K562 (cell line): ENCODE measurements at regions not wholly inside any gene's neighbourhood (a gene's known extent, or its start where the extent isn't known, plus 50 kb on each side); places are given as distances from the start of the nearest gene placed in this dataset.

ENCODE experiments used
- ATAC-seq: fragments of 200-7000 bp; cut with Tn5 transposase; 3 replicates; pipeline ENCODE4 v1.9.1; 2020; ENCODE audit warnings: moderate library complexity
- BruUV-seq: library from RNA; stranded (reverse); fragments of 400-500 nt; replicated peaks from 2 replicates; lab custom pipeline; 2021; lab: Mats Ljungman, UMichigan
- CTCF ChIA-PET: fragments of 300-600 bp; formaldehyde crosslinking; extraction: SDS; loops from one replicate; lab custom pipeline; 2021; ENCODE audit warnings: low intra/inter-chr PET ratio; lab: Yijun Ruan, JAX
- POLR2A ChIA-PET: fragments of 300-600, 350-650 bp; sonication (Branson Sonifier 250); formaldehyde crosslinking; extraction: SDS; loops from one replicate; lab custom pipeline; 2021; ENCODE audit warnings: antibody characterized with exemption, inconsistent platforms; lab: Yijun Ruan, JAX
- DNase-seq, 4 experiments: peaks; one replicate each; pipeline versions ENCODE4 v3.0.0 to v3.0.0-alpha.2; 2011 to 2018; ENCODE audit warnings: low spot score in 3 of 4, mixed read lengths in 3 of 4; ENCODE audit errors: extremely low read depth in 1 of 4
- FAIRE-seq: peaks from 2 replicates; lab custom pipeline; 2011; peaks lifted over from hg19 to GRCh38; lab: Jason Lieb, UNC
- H2AFZ ChIP-seq: 2 replicates; pipeline ENCODE4 v1.6.0; 2011; ENCODE audit warnings: low read depth, low read length, control low read depth, inconsistent platforms
- H3K27ac ChIP-seq: fragments of 200-600 bp; 3 replicates; pipeline ENCODE4 v1.8.0; 2011; ENCODE audit warnings: low read depth, mild to moderate bottlenecking, control low read depth, inconsistent platforms, low read length, moderate library complexity, mixed read lengths; ENCODE audit errors: extremely low read depth
- H3K27me3 ChIP-seq, 2 experiments: fragments of 300-600 bp in 1 of 2; 2 replicates in 1 of 2; 3 replicates in 1 of 2; pipeline versions ENCODE4 v1.6.0 to v1.8.0; 2011; ENCODE audit warnings: inconsistent platforms in 2 of 2, low read length in 2 of 2, mild to moderate bottlenecking in 1 of 2, mixed read lengths in 1 of 2, moderate library complexity in 1 of 2; ENCODE audit not compliant: control insufficient read depth in 2 of 2, insufficient read depth in 2 of 2
- H3K36me3 ChIP-seq: fragments of 300-600 bp; 3 replicates; pipeline ENCODE4 v1.8.0; 2011; ENCODE audit warnings: mild to moderate bottlenecking, low read length, inconsistent platforms; ENCODE audit not compliant: control insufficient read depth, insufficient read depth
- H3K4me1 ChIP-seq, 2 experiments: fragments of 200-600 bp in 1 of 2; replicated peaks in 1 of 2; 2 replicates in 1 of 2; 3 replicates in 1 of 2; pipeline versions ENCODE4 v1.5.1 to v1.8.0; 2011; ENCODE audit warnings: inconsistent platforms in 2 of 2, low read length in 2 of 2, mild to moderate bottlenecking in 1 of 2, mixed read lengths in 1 of 2, moderate library complexity in 1 of 2; ENCODE audit not compliant: control insufficient read depth in 2 of 2, insufficient read depth in 2 of 2
- H3K4me2 ChIP-seq: 2 replicates; pipeline ENCODE4 v1.6.1; 2011; ENCODE audit warnings: low read length, control low read depth, inconsistent platforms, mixed read lengths; ENCODE audit not compliant: insufficient read depth
- H3K4me3 ChIP-seq: fragments of 200-600 bp; sonication (generic), shearing (Covaris generic); 2 replicates; pipeline ENCODE4 v1.5.1; 2016; ENCODE audit warnings: control low read depth, inconsistent platforms
- H3K79me2 ChIP-seq: fragments of 200-600 bp; 3 replicates; pipeline ENCODE4 v1.8.0; 2011; ENCODE audit warnings: low read length, inconsistent platforms; ENCODE audit not compliant: control insufficient read depth, insufficient read depth
- H3K9ac ChIP-seq, 2 experiments: 2 replicates each; pipeline versions ENCODE4 v1.6.0 to v1.6.1; 2011; ENCODE audit warnings: low read depth in 2 of 2, low read length in 2 of 2, control low read depth in 1 of 2, inconsistent platforms in 1 of 2, mild to moderate bottlenecking in 1 of 2, mixed read lengths in 1 of 2; ENCODE audit not compliant: insufficient read depth in 1 of 2
- H3K9me1 ChIP-seq: one replicate; pipeline ENCODE4 v1.6.0; 2011; ENCODE audit warnings: inconsistent platforms, mild to moderate bottlenecking, low read length, moderate library complexity; ENCODE audit not compliant: control insufficient read depth, insufficient read depth
- H3K9me3 ChIP-seq: replicated peaks from 2 replicates; pipeline ENCODE4 v1.5.1; 2011; ENCODE audit warnings: low read depth, low read length, inconsistent platforms; ENCODE audit not compliant: control insufficient read depth, insufficient read depth
- H4K20me1 ChIP-seq: replicated peaks from 2 replicates; pipeline ENCODE4 v1.6.1; 2011; ENCODE audit warnings: low read length, inconsistent platforms, mixed read lengths; ENCODE audit not compliant: control insufficient read depth, insufficient read depth
- GATAD2B ChIP-seq: fragments of 450-650 bp; IDR thresholded peaks from 2 replicates; pipeline ENCODE4 v1.6.1; 2017; ENCODE audit warnings: mild to moderate bottlenecking, borderline replicate concordance
- PML ChIP-seq: IDR thresholded peaks from 2 replicates; pipeline ENCODE4 v1.6.1; 2012; ENCODE audit warnings: low read length, inconsistent platforms
- RREB1 ChIP-seq: fragments of 250-450 bp; sonication (Bioruptor Pico); IDR thresholded peaks from 2 replicates; pipeline ENCODE4 v1.4.0; 2020
- TAF1 ChIP-seq: IDR thresholded peaks from 2 replicates; pipeline ENCODE4 v1.6.1; 2011; ENCODE audit warnings: mild to moderate bottlenecking, low read length, moderate library complexity; ENCODE audit not compliant: insufficient read depth, control insufficient read depth, severe bottlenecking; ENCODE audit errors: extremely low read depth
- TCF15 ChIP-seq: fragments of 250-450 bp; sonication (Bioruptor Pico); IDR thresholded peaks from 2 replicates; pipeline ENCODE4 v1.8.0; 2022; ENCODE audit warnings: moderate library complexity, mild to moderate bottlenecking, inconsistent platforms
- TRIM24 ChIP-seq, 2 experiments: fragments of 450-650 bp; IDR thresholded peaks; 2 replicates each; pipeline ENCODE4 v1.6.1; 2016
- ZEB2 ChIP-seq: fragments of 450-650 bp; IDR thresholded peaks from 2 replicates; pipeline ENCODE4 v1.6.1; 2016
- ZFP91 ChIP-seq: sonication (generic); formaldehyde crosslinking; IDR thresholded peaks from 2 replicates; pipeline ENCODE4 v1.8.0; 2022; ENCODE audit warnings: mild to moderate bottlenecking, missing genetic modification reagents
- ZNF224 ChIP-seq: sonication (generic); formaldehyde crosslinking; IDR thresholded peaks from 2 replicates; pipeline ENCODE4 v1.8.0; 2022; ENCODE audit warnings: mild to moderate bottlenecking, missing genetic modification reagents
- ZNF395 ChIP-seq: fragments of 200-800 bp; sonication (Bioruptor generic); IDR thresholded peaks from 2 replicates; pipeline ENCODE4 v1.6.1; 2017; ENCODE audit warnings: missing genetic modification characterization, missing compliant biosample characterization
- ZNF551 ChIP-seq: fragments of 250-450 bp; sonication (Bioruptor Pico); IDR thresholded peaks from 2 replicates; pipeline ENCODE4 v1.5.0; 2021; ENCODE audit warnings: mild to moderate bottlenecking, moderate library complexity
- ZNF717 ChIP-seq: fragments of 250-450 bp; sonication (Bioruptor Pico); IDR thresholded peaks from 2 replicates; pipeline ENCODE4 v1.5.0; 2021
- ZSCAN32 ChIP-seq: fragments of 450-650 bp; formaldehyde crosslinking; IDR thresholded peaks from 2 replicates; pipeline ENCODE4 v1.4.0; 2020; ENCODE audit warnings: mild to moderate bottlenecking, moderate library complexity
- WGBS: fragments of 100-300 bp; shearing (Covaris generic); methylation state at CpG from one replicate; pipeline ENCODE4 v1.1.6; 2016; ENCODE audit warnings: low coverage, mixed read lengths; ENCODE audit not compliant: insufficient coverage; ENCODE audit errors: missing lambda C conversion rate; 5-methylcytosine and 5-hydroxymethylcytosine counted together
- in situ Hi-C: fragments of 300-500 bp; cut with MboI; formaldehyde crosslinking; loops from 4 replicates; pipeline ENCODE4 v1.15.0; 2018; ENCODE audit warnings: inconsistent platforms, mixed read lengths
- intact Hi-C: fragments of 100-400 bp; cut with micrococcal nuclease; formaldehyde crosslinking; loops from 2 replicates; pipeline ENCODE4 v1.14.2; 2022

GRCh38 chr5:3987867-3988266 lies 392.2 kb downstream of the IRX1 start:
- WGBS, result 2% methylated on average over 4 of the region's 4 CpGs
- H3K27me3 ChIP-seq, result no peaks in the 10 kb centered on the region
- no peak for TF ChIP-seq ZSCAN32 (CRISPR knock-in tag)
- no peak for TF ChIP-seq TRIM24 (IDR thresholded peaks at IDR 0.05)
- TF ChIP-seq GATAD2B, result no peak
- TF ChIP-seq ZNF224 (CRISPR knock-in tag), result no peak
- TF ChIP-seq ZFP91 (CRISPR knock-in tag), result no peak
- no peak for TF ChIP-seq ZNF395 (CRISPR knock-in tag)
- no peak for TF ChIP-seq TCF15
- TF ChIP-seq ZNF717 (CRISPR knock-in tag), result no peak
- TF ChIP-seq RREB1 (CRISPR knock-in tag), result no peak
- TF ChIP-seq TAF1, result no peak
- TF ChIP-seq ZEB2, result no peak
- TF ChIP-seq ZNF551, result no peak
- no peak for TF ChIP-seq PML

More at GRCh38 chr5:3987867-3988266, 392.2 kb downstream of the IRX1 start:
- Histone ChIP-seq H3K27ac (no peak overlapping the region), H3K4me2 (no peak overlapping the region), H4K20me1 (no peaks in the 10 kb centered on the region), H3K4me1 (no peaks in the 10 kb centered on the region), H3K9me3 (no peaks in the 10 kb centered on the region), H3K9me1 (no peaks in the 10 kb centered on the region), H2AFZ (no peak overlapping the region), H3K9ac (no peak overlapping the region), H3K79me2 (no peaks in the 10 kb centered on the region), H3K36me3 (no peaks in the 10 kb centered on the region), H3K4me3 (no peak overlapping the region)
- in situ Hi-C loops (no loop called here), intact Hi-C loops (no loop called here)
- no peak for FAIRE-seq
- no TSS peak for BruUV-seq
- no peak for DNase-seq
- ATAC-seq, result no peak
- POLR2A ChIA-PET, result no interaction called here
- CTCF ChIA-PET, result no interaction called here
